Left forelimb (tissue), 1 donor: ENCODE measurements at regions not wholly inside any gene's neighbourhood (a gene's known extent, or its start where the extent isn't known, plus 50 kb on each side); places are given as distances from the start of the nearest gene placed in this dataset.

Experiments
- DNase-seq: peaks from one replicate; pipeline ENCODE4 v3.0.0-alpha.2; 2018; ENCODE audit warnings: low spot score

GRCh38 chr6:4587171-4587570, 189.0 kb upstream of the CDYL start:
- DNase-seq, result no peak

DNA sequence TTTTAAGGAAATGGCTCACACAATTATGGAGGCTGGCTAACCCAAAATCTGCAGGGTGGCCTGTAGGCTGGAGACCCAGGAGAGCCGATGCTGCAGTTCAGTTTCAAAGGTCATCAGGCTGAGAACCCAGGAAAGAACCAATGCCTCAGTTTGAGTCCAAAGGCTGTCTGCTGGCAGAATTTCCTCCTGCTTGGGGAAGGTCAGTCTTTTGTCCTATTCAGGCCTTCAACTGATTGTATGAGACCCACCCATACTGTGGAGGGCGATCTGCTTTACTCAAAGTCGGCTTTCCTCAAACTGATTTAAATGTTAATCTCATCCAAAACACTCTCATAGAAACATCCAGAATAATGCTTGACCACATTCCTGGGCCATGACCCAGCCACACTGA, 189.7 kb upstream of the CDYL start:
- DNase-seq, result no peak

DNA sequence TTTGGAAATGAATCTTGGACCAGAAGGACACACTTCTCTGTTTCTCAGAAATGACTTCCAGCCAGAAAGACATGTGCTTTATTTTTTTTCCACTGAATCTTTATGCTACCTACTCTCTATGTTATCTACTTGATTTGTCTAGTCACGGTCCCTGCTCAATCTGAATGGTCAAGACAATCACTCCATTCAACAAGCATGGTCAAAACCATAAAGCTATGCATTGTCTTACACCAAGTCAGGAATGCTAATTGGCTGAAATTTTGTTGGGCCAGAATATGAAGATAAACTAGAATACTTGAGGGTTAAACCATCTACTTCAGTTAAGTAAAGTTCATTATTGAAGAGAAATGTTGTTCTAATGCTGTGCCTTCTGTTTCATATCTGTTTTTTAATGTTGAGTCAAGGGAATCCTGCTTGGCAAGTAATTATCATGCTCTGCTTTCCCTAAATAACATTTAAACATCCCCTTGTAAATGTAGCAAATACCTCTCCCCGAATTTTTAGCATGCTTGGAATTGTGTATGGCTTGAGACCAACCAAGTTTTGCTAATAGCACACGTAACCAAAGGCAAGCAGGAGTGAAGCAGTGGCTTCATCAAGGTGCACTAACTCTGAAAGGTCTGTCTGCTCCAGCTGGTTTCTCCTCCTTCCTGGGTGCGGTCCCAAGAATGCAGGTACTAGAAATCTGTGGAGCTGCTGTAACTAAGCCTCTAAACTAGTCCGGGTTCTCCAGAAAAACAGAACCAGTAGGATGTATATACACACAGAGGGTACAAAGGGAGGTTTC, 190.3 kb upstream of the CDYL start:
- DNase-seq, result no peak

DNA sequence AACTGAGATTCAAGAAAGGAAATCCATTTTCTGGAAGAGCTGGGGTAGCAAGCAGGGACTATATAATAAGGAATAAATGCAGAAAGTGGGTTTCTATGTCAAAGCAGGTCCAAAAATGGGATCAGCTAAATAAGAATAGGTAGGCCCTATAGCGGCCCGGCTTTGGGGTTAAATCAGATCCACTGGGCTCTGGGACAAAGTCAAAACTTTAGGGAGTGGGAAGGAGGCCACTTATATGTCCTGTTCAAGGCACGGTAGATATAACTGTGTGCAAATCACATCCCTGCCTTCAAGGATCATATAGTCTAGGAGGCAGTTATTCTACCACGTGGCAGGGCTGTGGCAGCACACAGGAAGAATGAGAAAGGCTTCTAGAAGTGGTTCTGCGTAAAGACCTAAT, 191.4 kb upstream of the CDYL start:
- no peak for DNase-seq

- DNase-seq, result no peak
These were observed 193.4 kb upstream of the CDYL start for GRCh38 chr6:4582506-4583417.

DNA sequence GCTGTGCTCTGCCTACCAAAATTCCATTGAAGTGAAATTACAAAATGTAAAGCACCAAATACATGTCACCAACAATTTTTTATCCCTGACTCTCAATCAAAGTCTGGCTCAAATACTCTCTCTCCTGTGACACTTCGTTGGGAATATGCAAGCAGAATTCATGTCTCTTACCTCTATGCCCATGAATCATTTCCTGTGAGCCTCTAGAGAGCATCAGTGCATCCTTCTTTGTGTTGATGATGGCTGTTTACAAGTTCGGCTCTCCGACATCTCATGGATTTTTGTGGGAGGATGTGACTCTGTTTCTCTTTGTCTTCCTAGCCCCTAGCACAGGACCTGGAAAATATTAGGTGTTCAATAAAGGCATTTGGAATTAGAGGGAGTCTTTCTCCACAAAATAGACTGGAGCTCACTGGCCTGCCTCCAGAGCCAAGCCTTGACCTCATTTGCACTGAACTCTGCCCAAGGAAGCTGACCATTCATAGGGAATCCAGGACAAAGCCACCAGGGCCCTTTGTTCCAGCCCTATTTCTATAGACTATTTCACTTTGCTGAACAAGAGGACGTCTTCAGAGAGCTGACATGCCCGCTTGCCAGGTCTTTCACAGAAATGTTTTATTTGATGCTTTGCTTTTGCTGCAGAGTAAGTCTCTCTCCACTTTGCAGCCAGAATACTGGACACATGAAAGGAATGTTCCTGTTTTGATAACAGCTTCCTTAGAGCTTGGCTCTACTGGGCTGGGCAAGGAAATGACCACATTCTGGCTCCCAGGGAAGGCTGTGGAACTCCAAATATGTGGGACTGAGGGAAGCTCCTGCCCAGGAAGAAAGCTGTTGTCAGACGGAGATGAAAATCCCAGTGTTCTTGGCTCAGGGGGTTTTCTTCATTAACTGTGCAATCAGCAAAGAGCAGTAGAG, 194.5 kb upstream of the CDYL start:
- no peak for DNase-seq

DNA sequence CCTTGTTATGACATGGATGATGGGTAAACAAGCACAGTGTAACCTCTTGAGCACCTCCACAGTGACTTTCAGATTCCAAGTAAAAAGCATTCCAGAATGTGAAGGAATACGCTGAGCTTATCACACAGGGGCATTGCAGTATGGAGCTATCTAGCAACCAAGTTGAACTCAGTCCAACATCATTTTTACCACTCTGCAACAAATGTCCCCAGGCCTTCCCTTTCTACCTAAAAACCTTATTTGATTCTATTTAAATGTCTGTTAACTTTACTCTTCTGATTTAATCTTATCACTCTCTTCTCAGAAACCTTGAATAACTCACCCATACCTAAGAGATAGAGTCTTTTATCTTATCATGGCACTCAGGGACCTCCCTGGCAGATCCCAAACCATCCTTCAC, 195.8 kb upstream of the CDYL start:
- no peak for DNase-seq

DNA sequence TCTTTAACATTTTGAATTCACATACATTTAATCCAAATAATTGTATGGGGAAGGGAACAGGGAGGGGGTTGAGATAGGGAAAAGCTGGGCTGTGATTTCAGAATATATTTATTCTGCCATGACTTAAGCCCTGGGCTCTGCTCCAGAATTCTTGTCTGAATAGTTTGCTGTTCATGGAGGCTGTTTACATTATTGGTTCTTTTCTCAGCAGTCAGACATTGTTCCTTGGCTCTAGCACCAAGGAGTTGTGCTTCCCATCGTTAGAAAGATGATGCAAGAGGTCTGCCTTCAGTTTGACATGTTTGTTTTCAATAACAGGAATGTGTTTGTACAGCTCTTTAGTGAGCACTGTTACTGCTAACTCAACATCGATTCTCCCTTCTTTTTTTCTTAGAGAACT, 198.8 kb upstream of the CDYL start:
- DNase-seq, result no peak

DNA sequence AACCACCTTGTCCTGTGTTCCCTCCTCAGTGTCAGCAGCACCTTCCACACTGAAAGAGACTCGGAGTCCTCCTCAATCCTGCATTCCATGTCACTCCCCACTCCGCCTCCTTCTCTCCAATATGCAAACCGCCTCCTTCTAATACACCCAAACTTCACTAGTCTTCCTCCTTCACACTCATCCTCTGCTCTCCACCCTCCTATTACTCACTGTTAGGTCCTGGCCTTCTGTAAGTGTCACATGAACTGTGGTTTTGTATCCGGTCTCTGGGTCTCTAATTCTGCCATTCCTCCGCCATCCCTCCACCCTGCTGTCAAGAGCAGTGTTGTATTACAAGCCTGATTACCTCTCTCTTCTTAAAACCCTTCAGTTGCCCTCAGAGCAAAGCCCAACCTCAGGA, 200.5 kb upstream of the CDYL start:
- DNase-seq, result no peak

GRCh38 chr6:4574007-4574406, 202.2 kb upstream of the CDYL start:
- DNase-seq, result no peak

GRCh38 chr6:4571011-4571410, 205.2 kb upstream of the CDYL start:
- no peak for DNase-seq

GRCh38 chr6:4568138-4568537, 208.1 kb upstream of the CDYL start:
- DNase-seq, result no peak

DNA sequence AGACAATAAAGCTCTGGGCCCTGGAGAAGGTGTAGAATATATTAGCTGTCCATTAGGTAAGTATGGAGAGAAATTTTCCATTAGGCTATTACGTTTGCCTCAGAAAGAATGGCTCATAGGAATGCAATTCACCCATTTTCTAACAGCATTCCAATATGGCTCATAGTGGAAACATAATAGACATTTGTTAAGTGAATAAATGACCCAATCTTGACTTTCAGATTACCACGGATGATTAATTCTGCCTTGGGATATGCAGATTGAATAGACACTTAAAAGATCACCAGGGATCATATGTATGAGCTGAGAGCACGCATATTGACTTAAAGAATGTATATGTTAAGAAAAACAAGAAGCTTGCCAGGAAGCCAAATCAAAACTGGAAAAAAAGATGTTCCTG, 209.1 kb upstream of the CDYL start:
- DNase-seq, result no peak

DNA sequence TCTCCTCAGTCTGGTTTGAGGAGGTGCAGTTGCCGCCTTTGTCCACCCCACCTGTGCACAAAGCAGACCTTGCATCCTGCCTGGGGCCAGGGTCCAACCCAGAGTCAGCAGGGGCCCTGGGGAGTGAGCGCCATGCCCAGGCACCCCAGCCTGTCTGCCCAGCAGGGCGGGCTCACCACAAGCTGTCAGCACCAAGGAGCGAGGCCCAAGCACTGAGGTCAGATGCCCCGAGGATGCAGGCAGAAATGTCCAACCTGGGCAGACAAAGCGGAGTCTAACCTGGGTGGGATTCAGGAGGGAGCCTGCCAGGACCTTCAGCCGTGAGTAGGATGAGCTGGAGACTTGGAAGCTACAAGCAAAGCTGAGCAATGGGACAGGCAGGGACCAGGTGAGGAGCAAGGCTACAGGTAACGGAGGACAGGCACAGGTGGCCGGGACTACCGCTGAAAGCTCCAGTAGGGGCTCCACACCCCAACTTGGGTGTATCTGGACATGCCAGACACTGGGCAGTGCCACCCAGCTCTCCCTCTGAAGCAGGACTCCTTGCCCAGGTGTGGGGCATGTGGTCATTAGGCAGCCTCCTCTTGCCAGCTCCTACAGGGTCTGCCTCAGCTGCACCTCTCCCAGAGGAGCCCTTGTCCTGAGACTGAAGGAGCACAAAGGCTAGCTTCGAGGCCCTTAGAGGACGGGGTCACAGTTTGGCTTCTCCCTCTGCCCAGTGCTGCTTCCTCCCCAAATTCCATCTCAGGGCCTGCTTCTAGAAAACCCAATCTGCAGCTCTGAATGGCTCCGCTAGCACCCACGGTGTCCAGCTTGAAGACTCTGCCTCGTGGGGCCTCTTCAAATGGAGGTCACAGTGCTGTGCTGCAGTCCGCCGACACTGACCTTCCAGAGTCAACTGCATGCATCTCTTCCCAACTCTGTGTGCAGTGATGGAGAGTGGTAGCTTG, 210.6 kb upstream of the CDYL start:
- DNase-seq, result no peak

DNA sequence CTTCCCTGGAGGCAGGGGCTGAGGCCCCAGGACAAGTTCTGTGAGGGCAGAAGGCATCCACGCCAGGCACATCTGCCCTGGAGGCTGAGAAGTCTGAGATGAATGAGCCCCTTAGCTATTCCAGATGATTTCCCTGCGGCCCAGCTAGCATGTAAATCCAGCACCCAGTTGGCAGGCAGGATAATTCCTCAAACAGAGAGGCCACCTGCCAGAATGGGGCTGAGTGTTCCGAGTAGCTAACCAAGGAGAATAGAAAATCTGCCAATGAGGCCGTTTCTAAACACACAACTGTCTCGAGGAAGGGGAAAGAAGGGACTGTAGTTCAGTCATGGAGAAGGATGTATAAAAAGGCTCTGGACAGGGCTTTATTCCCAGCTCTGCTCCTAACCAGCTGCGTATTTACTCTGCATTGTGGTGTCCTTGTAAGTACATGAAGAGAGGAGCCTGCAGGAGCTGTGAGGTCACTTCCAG, 211.4 kb upstream of the CDYL start:
- DNase-seq, result no peak

DNA sequence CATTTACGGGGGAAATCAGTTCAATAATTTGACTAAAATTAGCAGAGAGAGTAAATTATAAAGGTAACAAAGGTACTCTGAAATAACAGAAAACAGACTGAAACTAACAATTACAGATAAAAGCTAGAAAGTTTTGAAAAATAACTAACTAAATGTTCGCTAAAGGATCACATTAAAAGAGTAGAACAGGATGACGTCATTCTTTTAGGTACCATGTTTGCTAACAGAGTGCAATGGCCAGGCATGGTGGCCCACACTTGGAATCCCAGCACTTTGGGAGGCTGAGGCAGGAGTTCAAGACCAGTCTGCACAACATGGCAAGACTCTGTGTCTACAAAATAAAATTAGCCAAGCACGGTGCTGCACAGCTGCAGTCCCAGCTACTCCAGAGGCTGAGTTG, 212.3 kb upstream of the CDYL start:
- DNase-seq, result no peak

- no peak for DNase-seq
These were observed 213.0 kb upstream of the CDYL start for GRCh38 chr6:4563156-4563555.

- no peak for DNase-seq
These were observed 214.3 kb upstream of the CDYL start for GRCh38 chr6:4561773-4562400.

DNA sequence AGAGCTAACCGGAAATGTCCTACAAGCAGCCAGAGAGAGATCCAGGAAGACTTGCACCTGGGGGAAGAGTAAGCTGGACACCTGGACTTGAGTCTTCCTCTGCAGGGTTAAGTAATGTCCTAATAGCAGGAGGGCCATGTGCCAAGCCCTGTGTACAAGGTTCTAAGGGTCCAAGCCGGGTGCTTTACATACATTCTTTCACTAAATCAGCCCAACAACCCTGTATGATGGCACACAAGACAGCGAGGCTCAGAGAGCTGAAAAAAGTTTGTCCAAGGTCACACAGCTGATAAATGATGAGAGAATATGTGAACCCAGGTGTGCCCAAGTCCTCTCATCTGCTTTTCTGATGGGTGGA, 215.1 kb upstream of the CDYL start:
- no peak for DNase-seq

- DNase-seq, result no peak
These were observed 215.8 kb upstream of the CDYL start for GRCh38 chr6:4560221-4561077.
